Subcutaneous abdominal adipose tissue (tissue), 5 donors: ENCODE measurements at regions not wholly inside any gene's neighbourhood (a gene's known extent, or its start where the extent isn't known, plus 50 kb on each side); places are given as distances from the start of the nearest gene placed in this dataset.

Experiments used
- H3K27ac ChIP-seq: one replicate; pipeline ENCODE4 v1.7.0; 2013; ENCODE audit warnings: low read depth, mild to moderate bottlenecking, inconsistent platforms, low read length, moderate library complexity
- H3K27me3 ChIP-seq, 5 donors: one replicate each; pipeline ENCODE4 v1.7.0; 2013; ENCODE audit warnings: low read length in 5 of 5, inconsistent platforms in 1 of 5; ENCODE audit not compliant: control insufficient read depth in 5 of 5, insufficient read depth in 4 of 5
- H3K36me3 ChIP-seq, 5 donors: one replicate each; pipeline ENCODE4 v1.7.0; 2013; ENCODE audit warnings: low read length in 5 of 5; ENCODE audit not compliant: control insufficient read depth in 5 of 5, insufficient read depth in 5 of 5
- H3K4me1 ChIP-seq, 5 donors: one replicate each; pipeline ENCODE4 v1.7.0; 2013; ENCODE audit warnings: low read length in 5 of 5, mild to moderate bottlenecking in 3 of 5, moderate library complexity in 1 of 5; ENCODE audit not compliant: control insufficient read depth in 5 of 5, insufficient read depth in 5 of 5
- H3K4me3 ChIP-seq, 5 donors: one replicate each; pipeline ENCODE4 v1.7.0; 2013; ENCODE audit warnings: low read length in 5 of 5, low read depth in 1 of 5
- H3K9ac ChIP-seq, 5 donors: one replicate each; pipeline ENCODE4 v1.7.0; 2013; ENCODE audit warnings: low read length in 5 of 5, mild to moderate bottlenecking in 4 of 5, moderate library complexity in 3 of 5
- H3K9me3 ChIP-seq, 5 donors: one replicate each; pipeline ENCODE4 v1.7.0; 2013; ENCODE audit warnings: low read length in 5 of 5; ENCODE audit not compliant: control insufficient read depth in 5 of 5
- donor health status: healthy.
- donor health status: healthy.
- donor health status: healthy.
- donor health status: healthy.
- donor health status: healthy.

DNA sequence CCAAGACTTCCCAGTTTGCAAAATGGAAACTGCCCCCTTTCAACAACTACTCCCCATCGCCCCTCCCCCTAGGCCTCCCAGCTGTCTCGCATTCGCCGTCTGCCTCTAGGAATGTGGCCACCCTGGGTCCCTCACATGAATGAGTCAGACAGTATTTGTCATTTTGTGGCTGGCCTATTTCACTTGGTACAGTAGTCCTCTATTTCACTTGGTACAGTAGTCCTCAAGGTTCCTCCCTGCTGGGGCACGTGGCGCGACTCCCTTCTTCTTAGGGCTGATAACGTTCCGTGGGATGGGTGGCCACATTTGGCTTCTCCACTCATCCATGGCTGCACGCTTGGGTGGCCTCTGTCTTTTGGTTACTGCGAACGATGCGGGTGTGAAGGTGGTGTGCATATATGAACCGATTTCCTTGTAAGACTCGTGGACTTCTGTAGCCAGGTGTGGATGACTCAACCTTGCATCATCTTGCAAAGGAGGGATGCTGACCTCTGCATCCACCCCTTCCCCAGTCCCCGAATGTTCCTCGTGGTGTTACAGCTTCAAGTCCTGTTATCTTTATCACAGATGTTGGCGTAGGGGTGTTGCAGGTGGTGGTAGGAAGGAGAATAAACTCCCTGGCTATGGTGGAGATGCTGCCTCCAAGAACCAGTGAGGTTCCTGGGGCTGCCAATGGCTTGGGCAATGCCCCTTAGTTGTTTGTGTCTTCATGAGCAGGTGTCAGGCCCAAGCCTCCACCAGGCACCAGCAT, 112.1 kb upstream of the SOX1 start:
- Histone ChIP-seq H3K27me3 (peaks cover 0 to 13% (median 4%) of the 10 kb centered on the region in 5 donors), H3K4me3 (no peak overlapping the region), H3K27ac (no peak overlapping the region), H3K4me1 (no peaks in the 10 kb centered on the region), H3K9me3 (peaks cover 7 to 26% (median 24%) of the 10 kb centered on the region in 5 donors), H3K36me3 (no peaks in the 10 kb centered on the region), H3K9ac (no peak overlapping the region)

DNA sequence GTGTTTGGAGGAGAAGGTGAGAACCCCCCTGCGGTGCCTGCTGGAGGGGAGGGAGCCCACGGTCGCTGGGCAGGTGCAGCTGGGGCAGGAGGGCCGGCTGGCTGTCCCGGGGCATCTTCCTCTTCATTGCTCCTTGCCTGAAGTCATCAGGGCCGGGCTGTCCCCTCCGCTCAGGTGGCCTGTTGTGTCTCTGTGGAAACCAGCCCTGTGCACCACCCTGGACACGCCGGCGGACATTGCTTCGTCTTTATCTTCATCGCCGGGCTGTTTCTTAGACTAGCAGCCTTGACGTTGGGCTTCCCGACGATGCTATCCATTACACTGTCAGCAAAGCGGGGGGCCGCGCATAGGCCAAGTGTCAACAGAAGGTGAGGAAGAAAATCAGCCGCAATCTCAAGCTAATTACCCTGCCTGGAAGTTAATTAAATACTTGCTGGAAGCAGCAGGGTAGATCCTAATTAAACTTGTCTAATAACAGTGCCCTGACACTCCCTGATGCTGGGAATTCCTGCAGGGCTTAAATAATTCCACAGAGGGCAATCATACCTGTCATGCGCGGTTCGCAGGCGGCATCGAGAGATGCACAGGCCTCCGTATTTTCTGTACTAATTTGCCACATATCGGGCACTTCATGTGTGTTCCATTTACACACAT, 111.4 kb upstream of the SOX1 start:
- Histone ChIP-seq H3K4me1 (no peaks in the 10 kb centered on the region), H3K4me3 (no peak overlapping the region), H3K27ac (no peak overlapping the region), H3K27me3 (peaks cover 0 to 10% (median 4%) of the 10 kb centered on the region in 5 donors), H3K36me3 (no peaks in the 10 kb centered on the region), H3K9ac (no peak overlapping the region), H3K9me3 (peaks cover 7 to 20% (median 17%) of the 10 kb centered on the region in 5 donors)

DNA sequence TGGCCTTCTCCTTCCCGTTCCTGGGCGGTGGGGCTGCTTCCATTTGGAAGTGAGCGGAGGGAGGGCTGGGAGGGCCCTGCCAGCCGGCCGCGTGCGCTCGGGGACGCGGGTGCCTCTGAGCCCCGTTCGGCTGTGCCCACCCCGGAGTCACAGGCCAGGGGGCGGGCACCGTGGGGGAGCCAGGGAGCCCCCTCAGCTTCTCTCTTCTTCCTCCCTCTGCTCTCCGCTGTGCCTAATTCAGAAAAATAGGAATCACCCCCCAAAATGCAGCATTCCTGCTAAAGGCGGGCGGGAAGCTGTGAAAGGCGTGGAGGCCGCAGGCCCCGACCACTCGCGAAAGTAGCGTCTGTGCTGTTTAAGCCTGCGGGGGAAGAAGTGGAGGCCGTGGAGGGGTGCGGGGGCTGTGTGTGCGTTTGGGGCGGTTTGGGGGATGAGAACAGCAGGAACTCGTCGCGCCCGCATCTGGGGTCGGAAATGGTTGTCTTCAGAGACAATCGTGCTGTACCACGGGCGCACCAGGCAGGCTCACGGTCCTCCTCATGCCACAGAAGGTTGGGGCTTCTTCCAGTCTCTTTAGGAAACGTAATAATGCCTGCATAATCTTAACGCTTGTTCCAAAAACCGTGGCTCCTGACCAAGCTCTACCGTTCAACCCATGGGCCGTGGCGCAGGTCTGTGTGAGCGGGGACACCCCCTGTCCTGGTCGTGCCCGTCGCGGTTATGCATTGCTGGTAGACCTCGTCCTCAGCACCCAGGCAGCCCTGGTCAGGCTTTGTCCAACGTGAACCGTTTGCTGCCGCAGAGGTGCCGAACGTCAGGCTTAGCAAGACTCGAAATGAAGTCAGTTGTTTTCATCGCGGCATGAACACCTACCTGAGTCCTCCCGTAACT, 110.4 kb upstream of the SOX1 start:
- Histone ChIP-seq H3K9me3 (peaks cover 0 to 10% (median 8%) of the 10 kb centered on the region in 5 donors), H3K36me3 (no peaks in the 10 kb centered on the region), H3K4me1 (no peaks in the 10 kb centered on the region), H3K27ac (no peak overlapping the region), H3K9ac (no peak overlapping the region), H3K27me3 (peaks cover 0 to 10% (median 4%) of the 10 kb centered on the region in 5 donors), H3K4me3 (no peak overlapping the region)

DNA sequence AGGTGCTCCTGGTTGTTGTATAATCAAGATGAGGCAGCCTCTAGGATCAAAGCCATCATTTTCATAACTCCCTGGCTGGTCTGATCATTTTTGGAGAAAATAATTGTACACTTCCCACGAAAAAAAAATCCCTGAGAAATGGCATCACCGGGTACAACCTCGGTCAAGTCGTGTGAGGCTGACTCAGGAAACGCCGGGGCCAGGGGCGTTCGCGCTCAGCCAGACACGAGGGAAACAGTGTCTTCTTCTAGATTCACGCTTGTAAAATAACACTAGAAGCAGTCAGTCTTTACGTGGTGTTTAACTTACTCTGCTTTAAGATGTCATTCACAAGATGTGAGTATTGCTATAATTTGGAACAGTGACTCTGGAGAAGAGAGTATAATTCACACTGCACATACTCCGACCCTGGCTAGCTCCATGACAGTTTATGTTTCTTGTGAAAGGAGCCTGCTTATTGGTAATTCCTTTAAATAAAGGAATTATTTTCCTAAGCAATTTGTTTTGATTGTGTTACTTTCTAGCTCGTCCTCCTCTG, 109.0 kb upstream of the SOX1 start:
- Histone ChIP-seq H3K36me3 (no peaks in the 10 kb centered on the region), H3K4me1 (no peaks in the 10 kb centered on the region), H3K9ac (no peak overlapping the region), H3K27ac (no peak overlapping the region), H3K4me3 (no peak overlapping the region), H3K27me3 (peaks cover 0 to 10% (median under 1%) of the 10 kb centered on the region in 5 donors), H3K9me3 (no peaks in the 10 kb centered on the region)

DNA sequence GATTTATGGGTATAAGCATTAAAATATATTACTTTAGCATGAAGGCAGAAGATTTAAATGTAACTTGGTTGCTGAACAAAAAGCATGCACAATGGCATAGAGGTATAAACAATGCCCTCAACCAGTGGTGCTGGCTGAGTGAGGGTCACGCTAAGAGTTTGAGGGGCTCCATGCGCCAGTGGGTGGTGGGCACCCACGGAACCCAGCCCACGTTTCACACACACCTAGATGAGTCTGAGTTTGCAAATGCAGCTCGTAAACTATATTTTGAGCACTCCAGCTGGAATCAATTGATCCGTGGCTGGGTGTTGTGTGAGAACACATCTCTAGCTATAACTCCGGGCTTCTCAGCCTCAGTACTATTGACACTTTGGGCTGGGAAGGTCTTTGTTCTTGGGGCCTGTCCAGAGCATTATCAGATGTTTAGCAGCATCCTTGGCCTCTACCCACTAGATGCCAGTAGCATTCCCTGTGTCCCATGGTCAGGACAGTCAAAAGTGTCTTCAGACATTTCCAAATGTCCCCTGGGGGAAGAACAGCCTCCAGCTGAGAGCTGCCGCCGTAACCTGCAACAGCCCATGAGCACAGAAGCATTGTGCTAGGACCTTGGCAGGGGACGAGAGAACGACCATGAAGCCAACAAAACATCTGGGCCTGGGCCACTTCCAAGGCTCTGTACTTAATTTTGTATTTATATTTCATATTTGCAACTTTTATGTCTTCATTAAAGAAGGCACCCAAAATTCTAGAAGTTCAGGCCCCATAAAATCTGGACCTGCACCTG, 108.1 kb upstream of the SOX1 start:
- Histone ChIP-seq H3K4me3 (no peak overlapping the region), H3K9me3 (no peaks in the 10 kb centered on the region), H3K36me3 (no peaks in the 10 kb centered on the region), H3K9ac (no peak overlapping the region), H3K4me1 (no peaks in the 10 kb centered on the region), H3K27ac (no peak overlapping the region), H3K27me3 (peaks cover 0 to 5% (median 2%) of the 10 kb centered on the region in 5 donors)

DNA sequence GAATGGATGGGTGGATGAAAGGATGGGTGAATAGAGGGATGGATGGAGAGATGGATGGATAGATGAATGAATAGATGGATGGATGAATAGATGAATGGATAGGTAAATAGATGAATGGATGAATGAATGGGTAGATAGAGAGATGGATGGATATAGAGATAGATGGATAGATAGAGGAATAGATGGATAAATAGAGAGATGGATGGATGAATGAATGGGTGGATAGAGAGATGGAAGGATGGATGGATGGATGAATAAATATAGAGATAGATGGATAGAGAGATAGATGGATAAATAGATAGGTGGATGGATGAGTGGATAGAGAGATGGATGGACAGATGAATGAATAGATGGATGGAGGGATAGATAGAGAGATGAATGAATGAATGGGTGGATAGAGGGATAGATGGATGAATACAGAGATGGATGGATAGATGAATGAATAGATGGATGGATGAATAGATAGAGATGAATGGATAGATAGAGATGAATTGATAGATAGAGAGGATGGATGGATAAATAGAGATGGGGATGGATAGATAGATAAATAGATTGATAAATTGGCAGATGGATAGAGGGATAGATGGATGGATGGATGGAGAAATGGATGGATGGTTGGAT, 106.7 kb upstream of the SOX1 start:
- H3K36me3 ChIP-seq: no peaks in the 10 kb centered on the region
- peaks cover 0 to 2% (median 0%) of the 10 kb centered on the region in 5 donors for H3K27me3 ChIP-seq
- H3K27ac ChIP-seq: no peak overlapping the region
- no peak overlapping the region for H3K4me3 ChIP-seq
- peaks cover 0 to 3% (median 0%) of the 10 kb centered on the region in 5 donors for H3K9me3 ChIP-seq
- H3K9ac ChIP-seq: no peak overlapping the region
- no peaks in the 10 kb centered on the region for H3K4me1 ChIP-seq

DNA sequence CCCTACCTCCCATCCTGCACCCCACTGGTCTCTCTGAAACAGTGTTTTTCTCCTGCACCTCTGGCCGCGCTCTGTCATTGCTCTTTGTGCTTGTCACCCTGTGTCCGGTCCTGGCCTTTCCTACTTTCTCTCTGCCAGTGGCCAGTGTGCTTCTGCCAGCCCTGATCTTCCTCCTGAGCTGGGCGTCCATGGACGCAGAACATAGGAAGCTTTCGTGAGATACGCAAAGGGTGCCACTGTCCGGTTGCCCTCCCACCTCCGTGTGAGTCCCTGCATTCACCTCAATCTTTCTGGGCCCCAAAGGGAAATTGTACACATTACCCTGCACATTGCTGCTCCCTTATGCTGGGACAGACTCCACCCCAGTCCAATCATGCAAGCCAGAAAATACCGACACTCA, 105.7 kb upstream of the SOX1 start:
- H3K27me3 ChIP-seq: peaks cover 0 to 2% (median 0%) of the 10 kb centered on the region in 5 donors
- H3K27ac ChIP-seq: no peak overlapping the region
- H3K9ac ChIP-seq: no peak overlapping the region
- H3K9me3 ChIP-seq: peaks cover 0 to 3% (median 0%) of the 10 kb centered on the region in 5 donors
- no peaks in the 10 kb centered on the region for H3K36me3 ChIP-seq
- H3K4me3 ChIP-seq: no peak overlapping the region
- H3K4me1 ChIP-seq: no peaks in the 10 kb centered on the region

DNA sequence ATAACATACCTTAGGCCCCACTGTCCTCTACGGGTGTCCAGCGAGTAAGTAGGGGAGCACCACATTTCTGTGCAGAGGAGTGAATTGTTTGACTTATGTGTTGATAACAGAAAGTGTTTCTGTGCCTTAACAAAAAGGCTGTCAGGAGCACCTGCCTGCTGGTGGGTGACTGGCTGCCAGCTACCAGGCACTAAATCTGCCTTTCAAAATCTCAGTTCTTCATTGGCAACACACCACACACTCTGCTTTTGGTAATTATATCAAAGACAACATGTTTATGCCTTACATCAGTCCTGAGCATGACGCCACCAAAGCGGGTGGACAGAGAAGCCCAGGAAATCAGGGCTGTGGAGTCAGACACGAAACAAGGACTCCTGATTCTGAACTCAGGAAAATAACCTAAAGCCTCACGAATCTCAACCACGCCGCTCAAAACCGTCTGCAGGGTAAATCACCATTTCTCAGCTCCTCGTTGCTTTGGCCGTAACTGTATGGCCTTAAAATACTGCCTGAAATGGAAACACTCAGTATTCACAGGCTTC, 105.2 kb upstream of the SOX1 start:
- no peak overlapping the region for H3K4me3 ChIP-seq
- no peaks in the 10 kb centered on the region for H3K4me1 ChIP-seq
- H3K9ac ChIP-seq: no peak overlapping the region
- H3K9me3 ChIP-seq: peaks cover 0 to 3% (median 0%) of the 10 kb centered on the region in 5 donors
- no peak overlapping the region for H3K27ac ChIP-seq
- H3K27me3 ChIP-seq: peaks cover 0 to 2% (median 0%) of the 10 kb centered on the region in 5 donors
- H3K36me3 ChIP-seq: no peaks in the 10 kb centered on the region
